Stimulated activated CD8-positive, alpha-beta memory T cell treated with anti-CD3 and anti-CD28 coated beads, Interleukin-15, amount 100 ng/mL, for 48 hours (primary cell): ENCODE measurements at regions not wholly inside any gene's neighbourhood (a gene's known extent, or its start where the extent isn't known, plus 50 kb on each side); places are given as distances from the start of the nearest gene placed in this dataset.

Experiments
- DNase-seq, 2 donors: peaks; one replicate each; pipeline ENCODE4 v3.0.0-alpha.2; 2020; ENCODE audit warnings: low read depth in 2 of 2

DNA sequence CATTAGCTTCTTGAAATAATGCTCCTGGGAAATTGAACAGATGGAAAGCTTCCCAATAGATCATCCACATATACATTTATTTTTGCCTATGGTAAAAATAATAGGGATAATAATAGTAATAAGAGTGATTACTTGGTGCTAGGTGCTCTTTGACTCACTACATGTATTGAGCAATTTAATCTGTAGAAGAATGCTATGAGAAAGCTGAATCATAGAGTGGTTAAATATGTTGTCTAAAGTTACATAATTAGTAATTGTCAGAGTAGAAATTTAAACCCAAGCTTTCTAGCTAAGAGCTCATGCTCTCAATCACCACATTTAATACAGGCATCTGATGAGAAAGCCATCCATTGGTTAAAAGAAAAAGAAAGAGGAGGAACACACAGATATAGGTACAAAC lies 590.5 kb upstream of the SLC8A1 start:
- DNase-seq = no peak

DNA sequence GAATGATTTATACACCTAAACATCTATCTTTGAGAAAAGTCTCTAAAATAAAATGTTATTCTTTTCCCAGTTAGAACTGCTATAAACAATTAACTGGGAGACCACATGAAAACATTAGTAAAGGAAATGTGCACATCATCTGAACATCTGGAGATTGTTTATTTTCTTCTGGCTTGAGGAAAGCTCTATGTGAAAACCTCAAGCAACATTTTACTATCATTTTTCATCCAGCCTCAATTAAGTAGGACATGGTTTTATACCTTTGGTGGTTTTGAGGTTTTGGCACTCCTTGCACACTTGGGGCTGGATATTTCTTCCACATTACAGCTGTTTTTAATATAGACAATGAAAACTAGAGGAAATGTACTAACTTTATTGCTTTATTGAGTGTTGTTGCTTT lies 609.5 kb upstream of the SLC8A1 start:
- no peak for DNase-seq

DNA sequence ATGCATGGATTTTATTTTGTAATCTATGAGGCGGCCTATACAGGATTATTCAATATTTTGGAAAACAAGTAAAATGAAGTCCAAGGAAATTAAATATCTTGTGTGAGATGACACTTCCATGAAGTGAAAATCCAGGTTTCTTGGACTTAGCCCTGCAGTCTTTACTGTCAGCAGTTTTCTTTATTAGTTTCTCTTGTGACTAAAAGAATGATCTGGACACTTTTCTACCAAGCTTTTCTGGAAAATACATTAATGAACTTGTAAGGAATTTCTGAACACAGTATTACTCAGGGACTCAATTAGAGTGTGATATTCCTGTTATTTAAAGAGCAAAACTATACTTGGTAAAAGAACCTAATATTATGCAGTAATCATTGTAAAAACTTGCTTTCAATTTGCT lies 610.4 kb upstream of the SLC8A1 start:
- no peak for DNase-seq

DNA sequence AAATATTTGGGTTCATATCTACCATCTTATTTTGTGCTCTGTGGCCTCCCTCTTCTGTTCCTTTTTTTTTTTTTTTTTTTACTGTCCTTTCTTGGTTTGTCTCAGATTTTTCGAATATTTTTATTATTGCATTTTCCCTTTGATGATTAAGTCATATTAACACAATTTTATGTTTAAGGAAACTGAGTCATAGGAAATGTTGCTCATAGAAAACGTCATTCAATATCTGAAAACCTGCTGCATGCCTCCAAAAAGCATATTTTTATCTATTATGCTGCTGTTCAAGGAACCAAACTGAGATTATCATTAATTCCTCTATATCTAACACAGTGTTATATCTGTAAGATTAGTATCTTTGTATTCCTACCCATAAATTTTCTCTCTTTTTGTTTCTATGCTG lies 614.3 kb upstream of the SLC8A1 start:
- DNase-seq = no peak

DNA sequence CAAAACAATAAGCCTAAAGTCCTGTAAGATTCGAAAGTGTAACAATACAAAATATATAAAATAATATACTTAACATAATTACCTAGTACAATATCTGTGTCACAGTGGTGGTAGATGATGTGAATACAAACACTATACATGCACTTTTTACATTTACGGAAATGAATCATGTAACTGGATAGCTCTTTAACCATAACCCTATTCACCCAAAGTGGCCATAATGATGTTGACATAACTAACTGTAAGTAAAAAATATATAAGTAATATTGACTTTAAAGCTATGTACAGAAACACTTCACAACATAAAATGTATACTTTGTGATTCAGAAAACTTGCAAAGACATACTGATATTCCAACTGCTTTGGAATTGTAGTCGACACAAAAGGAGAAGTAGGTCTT lies 616.9 kb upstream of the SLC8A1 start:
- DNase-seq = no peak

DNA sequence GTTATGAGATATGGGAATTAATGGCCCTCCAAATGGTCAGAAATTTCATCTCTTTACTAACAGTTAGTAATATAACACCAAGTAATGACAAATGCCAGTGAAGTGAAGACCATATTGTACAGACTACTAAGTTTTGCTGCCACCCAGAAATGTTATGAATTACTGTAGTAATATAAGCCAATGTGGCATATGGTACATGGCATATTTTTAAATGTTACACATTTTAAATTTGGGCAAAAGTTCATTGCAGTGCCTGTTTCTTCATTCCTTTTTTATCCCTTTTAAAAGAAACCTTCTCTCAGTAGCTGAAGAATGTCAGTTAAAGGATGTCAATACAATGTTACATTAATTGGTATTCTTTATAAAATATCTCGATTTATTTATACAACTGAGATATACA lies 626.5 kb upstream of the SLC8A1 start:
- DNase-seq = no peak

DNA sequence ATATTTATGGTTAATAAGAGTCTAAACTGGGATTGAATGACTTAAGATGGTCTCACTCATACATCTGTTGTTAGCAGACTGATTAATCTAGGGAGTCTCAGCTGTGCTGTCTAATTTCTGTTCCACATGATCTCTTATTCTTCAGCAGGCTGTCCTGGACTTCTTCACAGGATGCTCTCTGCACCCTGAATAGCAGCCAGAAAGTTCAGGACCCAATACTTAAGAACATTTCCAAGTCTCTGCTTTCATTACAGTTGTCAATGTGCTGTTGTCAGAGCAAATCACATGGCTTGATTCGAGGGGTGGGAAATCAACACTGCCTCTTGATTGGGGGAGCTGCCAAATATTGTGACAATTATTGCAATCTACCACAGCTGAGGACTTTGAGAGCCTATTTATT lies 627.1 kb upstream of the SLC8A1 start:
- no peak for DNase-seq

DNA sequence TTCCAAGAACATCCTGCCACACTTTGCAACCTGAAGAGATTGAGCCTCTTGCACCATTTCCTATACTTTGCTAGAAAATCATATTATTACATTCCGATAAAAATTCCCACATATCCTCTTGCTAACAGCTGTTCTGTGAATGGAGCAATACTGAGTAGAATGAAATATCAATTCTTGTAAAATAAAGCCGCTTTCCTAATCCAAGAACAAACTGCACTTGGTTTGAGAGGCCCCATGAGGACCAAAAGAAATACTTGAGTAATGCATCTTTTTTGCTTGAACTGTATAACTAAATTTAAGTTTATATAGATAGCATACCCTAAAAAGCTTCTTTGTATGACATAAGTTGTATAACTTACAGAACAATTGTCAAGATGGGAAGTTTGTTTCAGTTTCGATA lies 632.4 kb upstream of the SLC8A1 start:
- DNase-seq = no peak

DNA sequence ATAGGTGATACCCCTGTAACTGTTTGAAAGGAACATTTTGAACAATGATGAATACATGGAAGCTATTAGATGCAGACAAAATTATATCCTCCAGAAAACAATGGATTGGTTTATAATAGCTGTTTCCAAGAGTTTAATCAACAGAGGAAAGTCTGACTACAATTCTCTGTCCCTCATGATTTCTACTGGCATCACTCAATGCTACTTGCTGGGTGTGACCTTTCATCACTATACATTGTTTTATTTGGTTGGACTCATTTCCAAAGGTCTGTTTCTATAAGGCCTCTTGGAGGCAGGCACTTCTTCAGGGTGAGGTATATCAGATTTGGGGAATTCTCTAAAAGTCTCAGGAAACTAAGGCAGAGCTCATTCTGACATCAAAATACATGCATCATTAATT lies 636.1 kb upstream of the SLC8A1 start:
- no peak for DNase-seq

DNA sequence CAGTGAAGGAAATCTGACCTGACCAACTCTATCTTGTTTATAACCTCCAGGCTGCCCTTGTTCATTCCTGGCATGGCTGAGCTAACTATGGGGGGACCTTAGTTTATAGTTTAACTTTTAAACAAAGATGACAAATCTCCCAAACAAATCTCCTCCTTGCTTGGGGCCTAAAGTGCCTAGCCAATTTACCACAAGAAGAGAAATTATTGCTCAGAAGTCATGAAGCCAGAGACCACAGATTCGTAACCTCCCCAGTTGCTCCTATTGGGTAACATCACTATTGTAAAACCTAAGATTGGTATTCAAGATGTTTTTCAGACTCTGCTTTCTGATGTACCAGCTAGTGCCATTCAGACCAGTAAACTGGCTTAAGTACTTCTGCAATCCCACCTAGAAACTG lies 649.4 kb upstream of the SLC8A1 start:
- DNase-seq = no peak

DNA sequence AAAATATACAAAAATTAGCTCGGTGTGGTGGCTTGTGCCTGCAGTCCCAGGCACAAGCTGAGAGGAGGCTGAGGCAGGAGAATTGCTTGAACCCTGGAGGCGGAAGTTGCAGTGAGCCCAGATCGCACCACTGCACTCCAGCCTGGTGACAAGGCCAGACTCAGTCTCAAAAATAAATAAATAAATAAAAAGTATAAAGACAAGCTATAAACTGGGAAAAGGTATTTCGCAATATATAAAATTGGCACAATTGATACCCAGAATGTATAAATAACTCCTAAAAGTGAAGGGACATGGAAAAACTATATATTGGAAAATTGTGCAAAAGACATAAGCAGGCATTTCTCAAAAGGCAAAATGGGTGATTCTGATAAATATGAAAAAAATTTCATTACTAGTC lies 657.9 kb upstream of the SLC8A1 start:
- DNase-seq = no peak

DNA sequence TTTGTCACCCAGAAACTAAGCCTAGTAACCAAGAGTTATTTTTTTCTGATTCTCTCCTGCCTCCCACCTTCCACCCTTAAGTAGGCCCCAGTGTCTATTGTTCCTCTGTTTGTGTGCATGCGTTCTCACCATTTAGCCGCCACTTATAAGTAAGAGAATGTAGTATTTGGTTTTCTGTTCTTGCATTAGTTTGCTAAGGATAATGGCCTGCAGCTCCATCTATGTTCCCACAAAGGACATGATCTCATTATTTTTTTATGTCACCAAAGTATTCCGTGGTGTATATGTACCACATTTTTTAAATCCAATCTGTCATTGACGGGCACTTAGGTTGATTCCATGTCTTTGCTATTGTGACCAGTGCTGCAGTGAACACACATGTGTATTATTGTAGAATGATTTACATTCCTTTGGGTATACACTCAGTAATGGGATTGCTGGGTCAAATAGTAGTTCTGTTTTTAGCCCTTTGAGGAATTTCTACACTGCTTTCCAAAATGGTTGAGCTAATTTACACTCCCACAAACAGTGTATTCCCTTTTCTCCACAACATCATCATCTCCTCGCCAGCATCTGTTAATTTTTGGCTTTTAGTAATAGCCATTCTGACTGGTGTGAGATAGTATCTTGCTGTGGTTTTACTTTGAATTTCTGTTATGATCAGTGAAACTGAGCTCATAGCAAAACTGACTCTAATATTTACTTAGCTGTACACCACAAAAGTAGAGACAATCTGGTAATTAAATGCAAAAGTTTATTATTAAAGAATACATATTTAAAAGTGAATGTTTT lies 660.1 kb upstream of the SLC8A1 start:
- no peak for DNase-seq

DNA sequence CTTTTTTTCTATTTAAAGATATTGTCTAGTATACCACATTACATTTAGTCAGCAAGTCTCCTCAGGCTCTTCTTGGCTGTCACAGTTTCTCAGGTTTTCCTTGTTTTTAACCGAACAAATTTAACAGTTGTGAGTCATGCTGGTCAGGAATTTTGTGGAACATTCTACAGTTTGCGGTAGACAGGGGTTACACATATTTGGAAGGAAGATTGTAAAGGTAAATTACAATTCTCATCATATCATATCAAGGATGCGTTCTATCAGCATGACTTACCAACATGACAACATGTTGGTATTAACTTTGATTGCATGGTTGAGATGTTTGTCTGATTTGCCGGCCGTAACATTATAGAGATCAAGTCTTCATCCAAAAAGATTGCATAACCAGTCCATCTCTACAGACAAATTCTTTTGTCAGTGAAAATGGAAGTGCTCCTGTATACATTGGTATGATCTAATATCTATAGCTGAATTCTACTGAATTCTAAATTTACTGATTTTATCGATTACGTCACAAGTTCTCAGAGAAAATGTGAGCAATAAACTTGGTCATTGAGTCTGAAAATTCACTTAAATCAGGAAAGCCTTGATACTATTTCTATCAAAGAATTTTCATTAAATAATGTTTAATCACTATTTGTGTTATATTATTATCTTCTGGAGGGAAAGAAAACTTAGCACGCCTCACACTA lies 664.4 kb upstream of the SLC8A1 start:
- DNase-seq = no peak

DNA sequence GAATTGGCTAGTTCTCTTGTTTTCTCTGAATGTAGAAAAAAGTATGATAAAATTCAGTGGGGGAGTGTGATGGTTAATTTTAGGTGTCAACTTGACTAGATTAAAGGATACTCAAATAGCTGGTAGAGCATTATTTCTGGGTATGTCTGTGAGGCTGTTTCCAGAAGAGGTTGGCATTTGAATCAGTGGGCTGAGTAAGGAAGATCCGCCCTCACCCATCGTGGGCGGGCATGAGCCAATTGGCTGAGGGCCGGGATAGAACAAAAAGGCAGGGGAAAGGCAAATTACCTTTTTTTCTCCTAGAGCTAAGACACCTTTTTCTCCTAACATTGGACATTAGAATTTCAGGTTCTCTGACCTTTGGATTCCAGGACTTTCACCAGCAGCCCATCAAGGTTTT lies 667.6 kb upstream of the SLC8A1 start:
- DNase-seq = no peak

DNA sequence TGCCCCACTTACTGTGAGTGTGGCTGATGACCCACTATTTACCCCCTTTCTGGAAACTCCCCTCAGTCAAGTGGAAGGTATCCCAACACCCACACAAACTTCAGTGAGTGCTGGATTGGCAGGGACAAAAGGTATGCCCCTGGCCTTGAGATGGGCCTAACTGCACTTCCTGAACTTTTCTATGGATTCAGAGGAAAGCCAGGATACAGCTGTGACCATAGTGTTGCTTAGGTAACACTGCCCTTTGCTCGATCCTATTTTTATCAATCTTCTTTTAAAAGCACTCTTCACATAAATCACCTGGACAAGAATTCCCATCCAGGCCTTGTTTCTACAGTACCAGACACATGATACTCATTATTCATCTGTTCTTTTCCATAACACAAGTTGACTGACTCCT lies 671.5 kb upstream of the SLC8A1 start:
- no peak for DNase-seq

DNA sequence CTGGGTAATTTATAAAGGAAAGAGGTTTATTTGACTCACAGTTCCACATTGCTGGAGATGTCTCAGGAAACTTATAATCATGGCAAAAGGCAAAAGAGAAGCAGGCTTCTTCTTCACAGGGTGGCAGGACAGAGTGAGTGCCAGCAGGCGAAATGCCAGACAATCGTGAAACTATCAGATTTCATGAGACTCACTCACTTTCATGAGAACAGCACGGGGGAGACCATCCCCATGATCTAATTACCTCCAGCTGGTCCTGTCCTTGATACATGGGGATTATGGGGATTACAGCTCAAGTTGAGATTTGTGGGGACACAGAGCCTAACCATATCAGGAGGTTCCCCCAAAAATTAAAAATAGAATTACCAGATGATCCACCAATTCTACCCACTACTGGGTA lies 675.5 kb upstream of the SLC8A1 start:
- no peak for DNase-seq

DNA sequence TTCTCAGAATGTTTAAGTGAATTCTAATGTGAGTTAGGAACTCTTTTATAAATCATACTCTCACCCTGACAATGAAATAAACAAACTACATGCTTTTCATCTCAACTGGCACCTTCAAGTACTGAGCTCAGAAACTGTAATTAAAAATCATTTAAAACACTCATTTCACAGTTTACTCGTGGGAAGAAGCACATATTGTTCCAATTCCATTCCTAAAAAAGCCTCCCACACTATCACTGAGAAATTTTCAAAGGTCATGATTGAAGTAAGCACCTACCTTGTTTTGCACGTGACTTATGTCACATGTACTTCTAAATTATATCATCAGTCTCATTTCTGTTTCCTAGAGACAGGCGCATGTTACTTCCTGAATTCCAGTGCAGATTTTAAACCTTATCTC lies 678.1 kb upstream of the SLC8A1 start:
- DNase-seq = no peak

DNA sequence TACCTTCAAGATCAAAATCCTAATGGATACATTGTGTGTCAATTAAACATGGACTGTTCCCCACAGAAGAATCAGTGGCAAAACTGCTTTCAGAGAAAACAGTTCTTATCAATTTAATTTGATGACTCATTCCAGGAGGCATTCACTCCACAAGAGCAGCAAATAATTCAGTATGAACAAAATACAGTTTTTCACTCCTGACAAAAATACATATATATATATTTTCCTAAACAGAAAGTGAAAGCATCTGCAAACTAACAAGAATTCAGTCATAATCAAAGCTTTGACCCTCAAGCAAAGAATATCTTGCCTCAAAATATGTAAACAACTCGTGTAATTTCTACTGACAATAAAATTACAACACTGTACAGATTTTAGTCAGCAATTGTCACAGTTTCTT lies 685.1 kb upstream of the SLC8A1 start:
- no peak for DNase-seq

DNA sequence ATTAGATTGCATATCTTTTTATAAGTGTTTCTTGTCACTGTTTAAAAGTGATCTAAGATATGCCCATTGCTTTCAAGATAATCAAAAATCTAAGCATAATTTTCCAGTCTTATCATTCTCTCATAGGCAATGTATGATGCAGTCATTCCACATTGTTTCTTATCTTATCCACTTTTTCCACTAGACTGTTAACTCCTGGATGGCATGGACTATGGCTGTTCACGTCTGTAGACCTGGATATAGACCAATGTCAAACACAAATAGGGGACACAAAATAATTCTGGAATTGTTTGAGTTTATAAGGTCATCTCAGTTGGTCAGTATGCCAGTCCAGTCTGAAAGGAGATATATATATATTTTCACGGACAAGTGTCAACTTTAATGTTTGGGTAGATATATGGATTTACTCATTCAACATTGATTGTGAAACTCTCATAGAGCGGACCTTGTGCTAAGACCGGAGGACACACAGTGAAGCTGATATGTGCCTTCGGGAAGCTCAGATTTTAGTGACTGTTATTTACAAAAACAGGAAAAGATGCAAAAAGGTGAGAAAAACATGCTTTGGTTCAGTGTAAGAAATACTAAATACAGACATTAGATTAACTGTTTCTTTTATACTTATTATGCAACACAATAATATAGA lies 689.4 kb upstream of the SLC8A1 start:
- no peak for DNase-seq

DNA sequence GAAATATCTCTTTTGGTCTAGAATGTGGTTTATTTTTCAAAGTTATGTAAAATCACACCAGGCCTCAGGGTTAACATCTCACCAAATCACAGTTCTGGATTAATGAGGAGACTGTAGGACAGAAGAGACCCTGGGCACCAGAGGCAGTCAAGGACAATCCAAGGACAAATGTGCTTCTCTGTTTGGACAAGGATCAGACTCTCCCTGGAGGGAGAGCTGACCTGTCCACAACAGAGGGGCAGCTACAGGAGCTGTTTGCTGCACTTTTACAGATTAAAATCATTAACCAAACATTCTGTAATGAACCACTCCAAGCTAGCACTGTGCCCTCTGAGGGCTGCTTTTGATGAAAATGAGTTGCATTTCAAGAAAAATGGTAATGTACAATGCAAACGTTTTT lies 690.6 kb upstream of the SLC8A1 start:
- no peak for DNase-seq

DNA sequence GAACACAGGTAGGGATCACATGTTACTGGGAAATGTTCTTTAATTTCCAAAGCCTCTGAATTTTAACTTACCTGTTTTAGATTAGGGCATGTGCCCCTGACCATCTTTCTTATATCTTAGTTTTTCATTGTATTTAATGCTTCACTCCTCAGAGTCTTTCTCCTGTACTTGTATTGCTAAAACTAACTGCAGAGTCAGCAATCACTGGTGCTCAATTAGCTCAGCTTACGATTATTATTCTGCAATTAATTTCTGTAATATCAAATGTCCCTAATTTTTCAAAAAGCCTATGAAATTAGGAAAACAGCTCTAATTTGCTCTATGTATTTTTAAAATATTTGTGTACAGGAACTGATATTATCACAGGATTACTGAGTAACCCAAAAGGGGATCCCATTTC lies 693.2 kb upstream of the SLC8A1 start:
- no peak for DNase-seq

DNA sequence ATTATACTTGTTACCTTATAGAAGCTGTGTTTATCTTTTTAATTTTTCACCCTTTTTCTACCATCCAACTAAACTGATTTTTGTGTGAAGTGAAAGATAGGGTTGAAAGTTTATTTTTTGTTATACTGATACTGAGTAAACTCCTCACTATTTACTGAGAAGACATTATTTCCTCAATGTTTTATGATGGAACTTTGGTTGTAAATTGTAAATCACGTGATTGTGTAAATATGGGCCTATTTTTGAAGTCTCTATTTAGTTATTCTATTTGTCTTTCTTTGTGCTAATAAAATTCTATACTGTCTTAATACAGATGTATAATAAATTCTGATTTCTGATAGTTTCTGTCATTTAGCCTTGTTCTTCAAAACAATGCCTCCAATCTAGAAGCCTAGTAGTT lies 697.2 kb upstream of the SLC8A1 start:
- DNase-seq = no peak

DNA sequence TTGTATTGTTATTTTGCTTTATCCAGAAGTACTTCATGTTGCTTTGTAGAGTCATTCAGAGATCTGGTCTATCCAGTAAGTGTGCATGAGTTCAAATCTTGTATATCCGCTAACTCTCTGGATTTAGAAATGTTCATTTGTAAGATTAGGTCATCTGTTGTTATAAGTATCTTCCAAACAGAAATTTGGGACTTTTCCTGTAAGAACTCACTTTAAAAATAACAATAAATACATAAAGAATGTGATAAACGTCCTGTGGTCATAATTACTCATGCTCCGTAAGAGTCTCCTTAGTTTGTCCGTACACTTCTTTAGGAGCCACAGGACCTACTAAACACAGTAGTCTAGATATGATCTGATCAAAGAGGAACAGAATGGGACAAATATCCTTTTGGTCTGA lies 699.9 kb upstream of the SLC8A1 start:
- no peak for DNase-seq
